ENCODE measurements at regions not wholly inside any gene's neighbourhood (a gene's known extent, or its start where the extent isn't known, plus 50 kb on each side); places are given as distances from the start of the nearest gene placed in this dataset.
A peak's percentile ranks its signal among the peaks of the same experiment; 100 is the strongest.

DNA sequence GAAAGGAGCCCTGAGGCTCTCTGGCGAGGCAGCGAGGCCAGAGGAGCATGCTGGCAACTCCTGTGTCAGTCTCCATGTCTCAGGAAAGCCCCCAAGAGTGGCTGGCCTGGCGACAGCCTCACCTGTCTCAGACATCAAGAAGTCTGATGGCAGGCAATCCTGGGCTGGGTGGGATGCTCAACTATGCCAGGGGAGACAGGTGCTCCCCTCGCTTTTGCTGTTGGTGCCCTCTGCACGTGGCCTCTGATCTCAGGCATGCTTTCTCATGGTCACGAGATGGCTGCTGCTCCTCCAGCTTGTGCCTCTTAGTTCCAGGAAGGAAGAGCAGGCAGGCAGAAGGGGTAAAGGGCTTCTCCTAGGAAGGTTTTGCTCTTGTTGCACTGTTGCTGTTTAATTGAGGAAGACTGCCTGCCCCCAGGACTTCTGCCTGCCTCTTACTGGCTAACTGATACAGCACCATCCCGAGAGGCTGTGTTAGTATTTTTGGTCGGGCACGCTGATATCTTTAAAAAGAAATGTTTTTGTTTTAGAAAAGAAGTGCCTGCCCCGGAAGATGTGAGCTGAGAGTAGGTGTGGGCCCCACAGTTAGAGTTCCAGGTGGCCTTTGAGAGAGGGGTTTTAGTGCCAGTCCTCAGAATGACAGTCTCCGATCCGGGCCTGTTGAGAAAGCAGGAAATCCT is 344.8 kb upstream of the HS6ST1 start:
- CTCF ChIA-PET, result interaction anchor here (0.9 to 1.2 kb wide), 3 partner anchors 27 to 332 kb away, joined by 3 to 4 read pairs (median 4); no protein-coding TSS in a partner anchor

DNA sequence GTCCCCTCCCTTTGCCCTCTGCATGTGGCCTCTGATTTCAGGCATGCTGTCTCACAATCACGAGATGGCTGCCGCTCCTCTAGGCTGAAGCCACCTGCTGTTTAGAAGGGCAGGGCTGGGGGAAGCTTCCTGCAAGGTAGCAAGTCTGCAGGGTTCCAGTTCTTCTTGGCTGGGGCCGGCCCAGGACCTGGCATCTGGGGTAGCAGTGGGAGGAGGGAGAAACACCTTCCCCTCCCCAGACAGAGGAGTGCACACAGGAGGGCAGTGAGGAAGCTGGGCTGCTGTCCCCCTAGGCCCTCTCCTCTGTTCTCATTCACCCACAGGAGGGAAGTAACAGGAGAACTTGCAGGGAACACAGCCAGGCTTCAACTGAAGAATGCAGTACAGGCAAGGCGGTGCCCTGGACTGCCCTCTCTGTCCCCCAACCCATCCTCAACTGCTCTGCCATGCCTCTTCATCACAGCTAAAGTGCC is 345.9 kb upstream of the HS6ST1 start:
- CTCF ChIA-PET, result interaction anchor here (0.7 to 1.2 kb wide), 2 partner anchors 49 to 52 kb away, joined by 3 read pairs; no protein-coding TSS in a partner anchor
- no peak overlapping the region for H3K27ac ChIP-seq (ENCODE audit: insufficient read depth in 1 of 2, low read depth in 1 of 2, low read length in 2 of 2, poor library complexity in 1 of 2, severe bottlenecking in 2 of 2)

More for the DNA sequence above, 344.8 kb upstream of the HS6ST1 start:
- POLR2A ChIA-PET, result no interaction called here
- Histone ChIP-seq H3K9me3 (ENCODE audit: control extremely low read depth in 1 of 5, control insufficient read depth in 4 of 5, insufficient read depth in 2 of 5, low read depth in 1 of 5, low read length in 4 of 5) (no peaks in the 10 kb centered on the region), H3K27ac (ENCODE audit: insufficient read depth in 1 of 2, low read depth in 1 of 2, low read length in 2 of 2, poor library complexity in 1 of 2, severe bottlenecking in 2 of 2) (no peak overlapping the region), H3K27me3 (replicated peaks in 2 of 5; ENCODE audit: control insufficient read depth in 4 of 5, insufficient read depth in 5 of 5, low read length in 4 of 5) (no peaks in the 10 kb centered on the region), H3K4me3 (ENCODE audit: control insufficient read depth in 1 of 7, extremely low read depth in 1 of 7, insufficient read depth in 4 of 7, low read depth in 2 of 7, low read length in 6 of 7) (no peak overlapping the region), H3K4me1 (ENCODE audit: control extremely low read depth in 1 of 4, control insufficient read depth in 4 of 4, insufficient read depth in 4 of 4, low read length in 3 of 4) (peaks cover 3 to 48% (median 25%) of the 10 kb centered on the region in 4 experiments), H3K36me3 (ENCODE audit: control insufficient read depth in 4 of 4, insufficient read depth in 4 of 4, low read length in 3 of 4) (no peaks in the 10 kb centered on the region)
- no peak for DNase-seq
- 93% methylated on average over 10 of the region's 12 CpGs for WGBS (ENCODE audit: insufficient coverage)

DNA sequence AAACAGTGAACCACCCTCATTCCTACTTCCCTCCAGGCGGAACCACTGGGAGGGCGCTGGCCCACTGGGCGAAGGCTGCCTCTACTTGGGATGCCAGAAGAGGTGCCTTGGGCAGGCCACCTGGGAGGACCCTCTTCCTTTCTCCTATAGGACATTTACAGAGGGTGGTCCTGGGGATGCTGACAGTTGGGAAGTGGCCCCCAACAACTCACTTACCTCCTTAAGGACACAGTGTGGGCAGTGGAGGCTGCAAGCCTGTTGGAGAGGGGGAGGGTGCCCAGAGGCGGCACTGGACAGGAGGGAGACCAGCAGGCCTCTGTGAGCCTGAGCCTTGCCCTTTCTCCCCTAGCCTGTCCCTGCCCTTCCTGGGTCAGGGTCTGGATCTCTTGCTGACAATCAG is 346.4 kb upstream of the HS6ST1 start:
- DNase-seq, result no peak
- no peak overlapping the region for H3K27ac ChIP-seq (ENCODE audit: insufficient read depth in 1 of 2, low read depth in 1 of 2, low read length in 2 of 2, poor library complexity in 1 of 2, severe bottlenecking in 2 of 2)
- no peak overlapping the region for H3K4me3 ChIP-seq (ENCODE audit: control insufficient read depth in 1 of 7, extremely low read depth in 1 of 7, insufficient read depth in 4 of 7, low read depth in 2 of 7, low read length in 6 of 7)
- 100% methylated on average over 3 of the region's 4 CpGs for WGBS (ENCODE audit: insufficient coverage)
- CTCF ChIA-PET, result no interaction called here
- POLR2A ChIA-PET, result no interaction called here
- no peaks in the 10 kb centered on the region for H3K27me3 ChIP-seq (replicated peaks in 2 of 5; ENCODE audit: control insufficient read depth in 4 of 5, insufficient read depth in 5 of 5, low read length in 4 of 5)
- no peaks in the 10 kb centered on the region for H3K9me3 ChIP-seq (ENCODE audit: control extremely low read depth in 1 of 5, control insufficient read depth in 4 of 5, insufficient read depth in 2 of 5, low read depth in 1 of 5, low read length in 4 of 5)
- H3K36me3 ChIP-seq (ENCODE audit: control insufficient read depth in 4 of 4, insufficient read depth in 4 of 4, low read length in 3 of 4), result no peaks in the 10 kb centered on the region
- H3K4me1 ChIP-seq (ENCODE audit: control extremely low read depth in 1 of 4, control insufficient read depth in 4 of 4, insufficient read depth in 4 of 4, low read length in 3 of 4), result peaks cover 3 to 43% (median 24%) of the 10 kb centered on the region in 4 experiments

More for the DNA sequence above, 345.9 kb upstream of the HS6ST1 start:
- no peaks in the 10 kb centered on the region for H3K27me3 ChIP-seq (replicated peaks in 2 of 5; ENCODE audit: control insufficient read depth in 4 of 5, insufficient read depth in 5 of 5, low read length in 4 of 5)
- no peaks in the 10 kb centered on the region for H3K36me3 ChIP-seq (ENCODE audit: control insufficient read depth in 4 of 4, insufficient read depth in 4 of 4, low read length in 3 of 4)
- POLR2A ChIA-PET, result no interaction called here
- no peak overlapping the region for H3K4me3 ChIP-seq (ENCODE audit: control insufficient read depth in 1 of 7, extremely low read depth in 1 of 7, insufficient read depth in 4 of 7, low read depth in 2 of 7, low read length in 6 of 7)
- H3K9me3 ChIP-seq (ENCODE audit: control extremely low read depth in 1 of 5, control insufficient read depth in 4 of 5, insufficient read depth in 2 of 5, low read depth in 1 of 5, low read length in 4 of 5), result no peaks in the 10 kb centered on the region
- peaks cover 3 to 46% (median 24%) of the 10 kb centered on the region in 4 experiments for H3K4me1 ChIP-seq (ENCODE audit: control extremely low read depth in 1 of 4, control insufficient read depth in 4 of 4, insufficient read depth in 4 of 4, low read length in 3 of 4)
- WGBS (ENCODE audit: insufficient coverage), result 52% methylated on average over 3 of the region's 4 CpGs
- peak in 2 of 3 donors; percentile 6 to 46 for DNase-seq

DNA sequence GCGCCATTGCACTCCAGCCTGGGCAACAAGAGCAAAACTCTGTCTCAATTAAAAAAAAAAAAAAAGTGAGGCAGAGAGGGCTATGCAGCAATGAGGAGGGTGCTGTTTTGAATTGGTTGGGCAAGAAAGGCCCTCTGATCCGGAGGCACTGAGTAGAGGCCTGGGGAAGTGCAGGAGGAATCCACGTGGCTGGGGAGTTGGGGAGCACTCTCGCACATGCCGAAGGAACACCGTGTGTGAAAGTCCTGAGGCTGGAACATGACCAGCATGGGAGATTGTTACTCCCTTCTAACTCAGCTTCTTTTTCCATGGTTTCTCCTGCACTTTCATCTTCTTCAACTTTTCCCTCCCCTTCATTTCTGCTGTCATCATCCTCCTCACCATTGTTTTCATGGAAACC is 347.9 kb upstream of the HS6ST1 start:
- ChIA-PET CTCF (no interaction called here), POLR2A (no interaction called here)
- WGBS (ENCODE audit: insufficient coverage), result 100% methylated on average over 6 of the region's 6 CpGs
- H3K4me1 ChIP-seq (ENCODE audit: control extremely low read depth in 1 of 4, control insufficient read depth in 4 of 4, insufficient read depth in 4 of 4, low read length in 3 of 4), result peaks cover 3 to 28% (median 18%) of the 10 kb centered on the region in 4 experiments
- no peaks in the 10 kb centered on the region for H3K36me3 ChIP-seq (ENCODE audit: control insufficient read depth in 4 of 4, insufficient read depth in 4 of 4, low read length in 3 of 4)
- peaks cover 0 to 2% (median 0%) of the 10 kb centered on the region in 5 experiments for H3K9me3 ChIP-seq (ENCODE audit: control extremely low read depth in 1 of 5, control insufficient read depth in 4 of 5, insufficient read depth in 2 of 5, low read depth in 1 of 5, low read length in 4 of 5)
- no peak for DNase-seq
- no peak overlapping the region for H3K27ac ChIP-seq (ENCODE audit: insufficient read depth in 1 of 2, low read depth in 1 of 2, low read length in 2 of 2, poor library complexity in 1 of 2, severe bottlenecking in 2 of 2)
- no peak overlapping the region for H3K4me3 ChIP-seq (ENCODE audit: control insufficient read depth in 1 of 7, extremely low read depth in 1 of 7, insufficient read depth in 4 of 7, low read depth in 2 of 7, low read length in 6 of 7)
- H3K27me3 ChIP-seq (replicated peaks in 2 of 5; ENCODE audit: control insufficient read depth in 4 of 5, insufficient read depth in 5 of 5, low read length in 4 of 5), result no peaks in the 10 kb centered on the region

DNA sequence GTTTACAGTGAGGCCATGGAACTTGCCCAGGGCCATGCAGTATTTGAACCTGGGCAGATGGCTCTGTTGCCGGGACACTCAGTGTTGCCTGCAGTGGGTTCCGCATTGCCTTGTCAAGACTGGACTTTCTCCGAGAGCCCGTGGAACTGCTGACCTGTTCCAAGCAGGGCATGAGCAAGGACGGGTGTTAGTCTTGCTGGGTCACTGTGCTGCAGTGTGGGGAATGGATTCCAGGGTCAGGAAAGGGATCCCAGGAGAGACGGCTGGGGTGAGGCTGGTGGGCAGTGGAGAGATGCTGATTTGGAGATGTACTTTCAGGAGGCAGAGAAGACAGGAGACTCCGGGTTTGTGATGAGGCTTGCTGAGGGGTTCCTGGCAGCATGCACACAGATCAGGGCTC is 348.7 kb upstream of the HS6ST1 start:
- no peak overlapping the region for H3K4me3 ChIP-seq (ENCODE audit: control insufficient read depth in 1 of 7, extremely low read depth in 1 of 7, insufficient read depth in 4 of 7, low read depth in 2 of 7, low read length in 6 of 7)
- peaks cover 0 to 2% (median 0%) of the 10 kb centered on the region in 5 experiments for H3K9me3 ChIP-seq (ENCODE audit: control extremely low read depth in 1 of 5, control insufficient read depth in 4 of 5, insufficient read depth in 2 of 5, low read depth in 1 of 5, low read length in 4 of 5)
- H3K27me3 ChIP-seq (replicated peaks in 2 of 5; ENCODE audit: control insufficient read depth in 4 of 5, insufficient read depth in 5 of 5, low read length in 4 of 5), result no peaks in the 10 kb centered on the region
- H3K4me1 ChIP-seq (ENCODE audit: control extremely low read depth in 1 of 4, control insufficient read depth in 4 of 4, insufficient read depth in 4 of 4, low read length in 3 of 4), result peaks cover 0 to 20% (median 10%) of the 10 kb centered on the region in 4 experiments
- no peak overlapping the region for H3K27ac ChIP-seq (ENCODE audit: insufficient read depth in 1 of 2, low read depth in 1 of 2, low read length in 2 of 2, poor library complexity in 1 of 2, severe bottlenecking in 2 of 2)
- H3K36me3 ChIP-seq (ENCODE audit: control insufficient read depth in 4 of 4, insufficient read depth in 4 of 4, low read length in 3 of 4), result no peaks in the 10 kb centered on the region
- no peak for DNase-seq
- WGBS (ENCODE audit: insufficient coverage), result 100% methylated on average over 5 of the region's 7 CpGs
- CTCF ChIA-PET, result no interaction called here
- POLR2A ChIA-PET, result no interaction called here

DNA sequence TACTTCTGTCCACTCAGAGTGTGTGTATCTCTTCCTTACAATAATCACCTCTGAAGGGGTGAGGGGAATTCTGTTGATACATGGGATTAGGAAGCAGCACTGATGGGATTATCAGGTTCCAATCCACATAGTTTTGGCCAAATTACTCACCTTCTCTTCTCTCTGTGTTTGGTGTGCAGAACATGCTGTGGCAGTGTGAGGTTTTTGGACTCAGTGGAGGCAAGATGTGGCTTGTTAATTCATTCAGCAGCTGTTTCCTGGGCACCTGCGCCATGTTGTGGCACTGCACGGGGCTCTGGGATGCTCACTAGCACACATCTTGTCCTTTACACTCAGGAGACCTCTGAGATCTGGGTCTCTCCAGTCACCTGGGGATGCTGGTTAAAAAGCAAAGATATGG is 350.3 kb upstream of the HS6ST1 start:
- CTCF ChIA-PET, result no interaction called here
- H3K27ac ChIP-seq (ENCODE audit: insufficient read depth in 1 of 2, low read depth in 1 of 2, low read length in 2 of 2, poor library complexity in 1 of 2, severe bottlenecking in 2 of 2), result no peak overlapping the region
- POLR2A ChIA-PET, result no interaction called here

DNA sequence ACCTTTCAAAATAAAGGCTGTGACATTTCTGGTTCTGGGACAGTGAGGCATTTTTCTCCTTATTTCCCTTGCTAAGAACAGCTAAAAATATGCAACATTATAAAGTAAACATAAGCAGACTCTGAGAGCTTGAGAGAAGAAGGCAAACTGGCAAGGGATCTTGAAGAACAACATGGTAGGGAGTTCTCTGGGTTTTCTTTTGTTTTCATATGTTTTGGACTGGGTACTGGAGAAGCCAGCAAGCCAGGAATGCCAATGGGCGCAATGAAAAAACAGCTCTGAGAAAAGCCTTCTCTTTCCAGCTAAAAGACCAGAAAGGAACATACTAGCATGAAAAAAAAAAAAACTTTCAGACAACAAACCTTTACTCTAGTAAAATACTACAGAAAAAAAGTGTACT is 351.4 kb upstream of the HS6ST1 start:
- CTCF ChIA-PET, result interaction anchor here (0.6 kb wide), 1 partner anchor 80 kb away, joined by 4 read pairs; no protein-coding TSS in a partner anchor
- Histone ChIP-seq H3K36me3 (ENCODE audit: control insufficient read depth in 4 of 4, insufficient read depth in 4 of 4, low read length in 3 of 4) (no peaks in the 10 kb centered on the region), H3K27me3 (replicated peaks in 2 of 5; ENCODE audit: control insufficient read depth in 4 of 5, insufficient read depth in 5 of 5, low read length in 4 of 5) (no peaks in the 10 kb centered on the region), H3K9me3 (ENCODE audit: control extremely low read depth in 1 of 5, control insufficient read depth in 4 of 5, insufficient read depth in 2 of 5, low read depth in 1 of 5, low read length in 4 of 5) (peaks cover 0 to 3% (median 0%) of the 10 kb centered on the region in 5 experiments), H3K27ac (ENCODE audit: insufficient read depth in 1 of 2, low read depth in 1 of 2, low read length in 2 of 2, poor library complexity in 1 of 2, severe bottlenecking in 2 of 2) (no peak overlapping the region), H3K4me1 (ENCODE audit: control extremely low read depth in 1 of 4, control insufficient read depth in 4 of 4, insufficient read depth in 4 of 4, low read length in 3 of 4) (peaks cover 0 to 2% (median under 1%) of the 10 kb centered on the region in 4 experiments), H3K4me3 (ENCODE audit: control insufficient read depth in 1 of 7, extremely low read depth in 1 of 7, insufficient read depth in 4 of 7, low read depth in 2 of 7, low read length in 6 of 7) (no peak overlapping the region)
- DNase-seq, result no peak
- POLR2A ChIA-PET, result no interaction called here
- no CpG with 5 or more reads among the region's 1 CpG for WGBS (ENCODE audit: insufficient coverage)

More for the DNA sequence above, 350.3 kb upstream of the HS6ST1 start:
- H3K9me3 ChIP-seq (ENCODE audit: control extremely low read depth in 1 of 5, control insufficient read depth in 4 of 5, insufficient read depth in 2 of 5, low read depth in 1 of 5, low read length in 4 of 5), result peaks cover 0 to 2% (median 0%) of the 10 kb centered on the region in 5 experiments
- no peaks in the 10 kb centered on the region for H3K36me3 ChIP-seq (ENCODE audit: control insufficient read depth in 4 of 4, insufficient read depth in 4 of 4, low read length in 3 of 4)
- H3K27me3 ChIP-seq (replicated peaks in 2 of 5; ENCODE audit: control insufficient read depth in 4 of 5, insufficient read depth in 5 of 5, low read length in 4 of 5), result no peaks in the 10 kb centered on the region
- peaks cover 0 to 9% (median 5%) of the 10 kb centered on the region in 4 experiments for H3K4me1 ChIP-seq (ENCODE audit: control extremely low read depth in 1 of 4, control insufficient read depth in 4 of 4, insufficient read depth in 4 of 4, low read length in 3 of 4)
- H3K4me3 ChIP-seq (ENCODE audit: control insufficient read depth in 1 of 7, extremely low read depth in 1 of 7, insufficient read depth in 4 of 7, low read depth in 2 of 7, low read length in 6 of 7), result no peak overlapping the region
- WGBS (ENCODE audit: insufficient coverage), result no CpG with 5 or more reads among the region's 2 CpGs
- DNase-seq, result no peak
